TTC549 (cell line): ENCODE measurements at regions not wholly inside any gene's neighbourhood (a gene's known extent, or its start where the extent isn't known, plus 50 kb on each side); places are given as distances from the start of the nearest gene placed in this dataset.

Source experiments
- FAIRE-seq: peaks from 2 replicates; lab custom pipeline; 2012; peaks lifted over from hg19 to GRCh38; lab: Jason Lieb, UNC

DNA sequence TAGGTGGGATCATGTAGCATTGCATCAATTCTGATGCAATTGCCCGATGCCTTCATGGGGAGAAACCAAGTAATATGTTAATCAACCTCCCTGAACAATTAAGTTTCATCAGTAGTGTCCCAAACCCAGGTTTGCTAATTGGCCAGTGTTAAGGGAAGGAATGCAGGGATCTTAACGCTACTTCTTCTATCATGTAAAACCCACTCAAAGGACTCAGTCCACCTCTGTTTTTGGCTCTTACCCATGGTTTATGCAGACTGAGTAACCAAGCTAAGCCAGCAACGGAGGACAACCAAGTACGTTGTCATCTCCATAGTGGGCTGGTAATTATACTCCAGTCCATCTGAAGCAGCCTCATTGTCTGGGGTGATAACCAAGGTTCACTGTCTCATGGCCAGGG lies 203.0 kb upstream of the FMN2 start:
- no peak for FAIRE-seq

DNA sequence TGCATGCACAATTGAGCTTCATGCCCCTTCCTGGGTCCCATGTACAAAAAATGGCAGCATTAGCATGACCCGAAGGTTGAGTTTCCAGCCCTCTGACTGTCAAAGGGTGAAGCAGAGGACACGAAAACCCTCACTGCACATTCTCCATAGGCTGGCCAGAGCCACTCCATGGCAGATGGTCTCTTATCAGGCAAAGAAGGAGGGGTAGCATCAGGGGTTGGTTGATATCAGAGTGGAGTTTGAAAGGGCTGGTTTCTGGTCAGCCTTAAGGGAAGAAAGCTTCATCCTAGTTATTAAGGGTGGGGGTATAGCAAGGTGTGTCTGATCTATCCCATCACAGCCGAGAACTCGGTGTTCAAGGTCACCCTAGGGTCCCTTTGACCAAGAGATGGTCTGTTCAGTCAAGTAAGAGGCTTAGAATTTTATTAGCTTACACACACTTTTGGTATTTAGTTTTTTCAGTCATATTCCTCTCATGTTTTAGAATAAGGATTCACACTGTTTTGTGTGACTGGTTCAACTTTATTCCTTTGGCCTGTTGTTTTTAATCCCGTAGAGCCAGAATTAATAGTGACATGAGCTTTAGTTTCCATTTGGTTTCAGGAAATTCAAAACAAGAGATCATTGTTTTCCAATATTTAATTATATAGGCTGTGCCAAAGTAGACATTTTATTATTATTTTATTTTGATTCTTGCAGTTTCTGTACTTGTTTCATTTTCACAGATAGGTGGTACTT lies 199.9 kb upstream of the FMN2 start:
- FAIRE-seq = no peak

DNA sequence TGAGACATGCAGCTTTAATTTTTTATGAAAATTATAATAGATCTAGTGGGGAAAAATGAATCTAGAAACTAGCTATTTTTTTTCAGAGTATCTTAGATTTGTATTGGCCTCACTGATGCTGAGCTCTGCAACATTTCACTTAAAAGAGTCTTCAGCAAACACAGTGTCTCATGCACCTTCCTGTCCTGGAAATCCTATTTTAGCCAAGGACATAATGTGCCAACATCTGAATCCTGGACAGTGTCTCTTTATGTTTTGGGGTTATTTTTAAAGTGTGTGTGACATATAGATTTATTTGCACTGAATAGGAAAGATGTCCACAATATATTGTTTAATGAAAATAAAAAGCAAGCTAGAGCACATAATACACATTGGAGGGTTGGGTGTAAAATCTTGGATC lies 199.1 kb upstream of the FMN2 start:
- no peak for FAIRE-seq

DNA sequence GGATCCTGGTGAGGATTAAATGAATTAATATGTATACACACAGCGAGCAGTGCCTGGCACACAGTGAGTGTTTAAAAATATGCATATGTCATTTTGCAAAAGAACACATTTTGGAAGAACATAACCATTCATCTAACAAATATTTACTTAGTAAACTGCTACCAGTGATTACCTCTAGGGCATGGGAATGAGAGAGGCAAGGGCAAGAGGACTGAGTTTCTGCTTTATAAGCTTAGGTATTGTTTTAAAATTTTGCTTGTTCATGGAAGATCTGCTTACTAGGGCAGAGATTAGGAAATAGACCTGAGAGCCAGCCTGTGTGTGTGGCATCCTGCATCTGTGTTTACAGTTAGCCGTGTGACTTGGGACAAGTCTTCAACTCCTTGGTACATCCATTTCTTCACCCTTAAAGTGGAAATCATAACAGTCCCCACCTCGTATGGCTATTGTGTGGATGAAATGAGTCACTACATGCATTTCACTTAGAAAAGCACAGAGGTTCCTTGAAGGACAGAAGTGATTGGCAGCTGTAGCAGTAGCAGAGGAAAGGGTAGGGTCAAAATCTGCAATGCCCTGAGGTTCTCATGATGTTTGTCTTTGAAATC lies 198.5 kb upstream of the FMN2 start:
- FAIRE-seq = no peak

DNA sequence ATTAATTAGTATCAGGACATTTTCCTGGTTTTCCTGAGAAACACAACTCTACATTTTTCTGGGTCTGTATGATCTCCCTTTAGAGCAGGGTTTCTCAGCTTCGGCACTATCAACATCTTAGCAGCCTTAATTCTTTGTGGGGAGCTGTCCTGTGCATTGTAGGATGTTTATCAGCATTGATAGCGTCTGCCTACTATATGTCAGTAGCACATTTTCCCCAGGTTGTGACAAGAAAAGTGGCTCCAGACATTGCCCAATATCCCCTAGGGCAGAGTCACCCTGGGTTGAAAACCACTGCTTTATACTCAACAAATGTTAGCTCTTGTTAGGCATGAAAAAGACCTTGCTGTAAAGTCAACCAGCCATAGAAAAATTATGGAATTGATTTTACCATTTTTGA lies 195.1 kb upstream of the FMN2 start:
- FAIRE-seq = no peak

DNA sequence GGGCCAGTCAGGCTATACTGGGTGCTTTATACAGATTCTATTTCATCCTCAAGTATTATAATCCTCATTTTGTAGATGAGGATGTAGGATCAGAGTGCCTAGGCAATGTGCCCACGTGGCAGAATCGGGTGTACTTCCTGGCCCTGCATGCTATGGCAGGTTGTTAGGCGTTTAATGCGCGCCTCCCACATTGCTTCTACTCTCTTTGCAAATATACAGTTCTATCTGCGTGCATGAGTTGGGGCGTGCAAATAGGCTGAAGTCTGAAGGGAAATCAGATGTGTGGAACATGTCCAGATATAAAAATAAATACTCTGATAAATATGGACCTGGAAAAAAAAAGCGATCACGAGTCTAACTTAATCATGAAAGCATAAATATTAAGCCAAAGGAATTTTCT lies 194.7 kb upstream of the FMN2 start:
- FAIRE-seq = no peak

DNA sequence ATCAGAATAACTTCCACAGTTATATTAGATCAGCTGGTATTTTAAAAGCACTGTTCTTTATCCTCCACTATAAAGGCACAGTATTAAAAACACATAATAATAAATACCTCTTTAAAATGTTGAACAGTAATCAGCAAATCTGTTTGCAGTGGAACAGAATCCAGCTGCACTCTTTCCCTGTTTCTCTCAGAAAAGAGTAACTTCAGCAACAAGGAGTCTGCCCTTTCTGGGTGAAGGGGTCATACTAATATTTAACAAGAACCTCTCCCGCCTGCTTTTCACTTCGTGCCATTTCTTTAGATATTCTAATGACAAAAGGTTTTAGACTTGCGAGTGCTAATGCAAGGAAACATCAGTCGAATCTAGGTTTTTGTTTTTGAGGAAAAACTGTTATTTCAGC lies 194.2 kb upstream of the FMN2 start:
- FAIRE-seq = no peak

DNA sequence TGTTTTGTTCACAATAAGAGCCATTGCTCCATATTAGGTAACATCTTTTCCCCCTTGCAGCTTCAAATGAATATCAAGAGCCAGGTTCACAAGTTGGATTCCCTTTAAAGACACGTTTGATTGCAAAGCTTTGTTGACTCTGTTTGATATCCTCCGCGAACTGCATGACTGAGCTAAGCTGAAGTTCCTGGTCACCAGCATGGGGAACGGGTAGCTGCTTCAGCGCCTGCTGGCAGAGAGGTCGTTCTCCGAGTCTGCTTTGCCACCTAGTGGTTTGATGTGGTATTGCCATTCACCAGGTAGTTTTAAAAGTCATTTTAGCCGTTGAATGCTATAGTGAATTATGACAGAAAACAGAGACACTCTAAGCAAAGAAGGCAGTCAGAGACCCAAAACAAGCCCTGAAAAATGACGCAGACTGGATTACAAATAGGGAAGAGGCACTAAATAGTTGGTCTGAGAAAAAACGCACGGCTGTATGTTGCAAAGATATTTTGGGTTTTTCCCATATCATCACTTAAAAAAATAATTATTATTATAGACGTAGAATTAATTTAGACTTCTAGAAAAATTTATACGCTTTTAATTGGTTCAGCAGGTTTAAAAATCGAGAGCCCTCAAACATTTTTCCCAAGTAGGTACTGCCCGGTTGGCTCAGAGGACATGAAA lies 193.5 kb upstream of the FMN2 start:
- peak; percentile 96 for FAIRE-seq

DNA sequence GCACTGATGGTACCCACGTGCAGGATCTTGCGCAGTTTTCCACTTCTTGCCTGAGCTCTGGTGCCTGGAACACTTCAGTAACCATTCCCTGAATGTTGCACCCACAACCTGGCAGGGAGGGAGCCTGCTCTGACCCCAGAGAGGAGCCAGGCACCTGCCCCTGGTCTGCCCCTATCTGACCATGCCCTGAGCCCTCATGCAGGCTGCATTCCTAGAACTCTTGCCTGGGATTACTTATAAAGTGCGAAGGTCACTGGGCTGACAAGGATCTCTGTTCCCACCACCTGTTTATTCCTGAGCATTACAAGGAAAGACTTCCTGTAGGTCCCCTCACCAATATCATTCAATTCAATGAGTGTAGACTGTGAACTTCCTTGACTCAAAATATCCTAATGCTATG lies 191.9 kb upstream of the FMN2 start:
- no peak for FAIRE-seq

DNA sequence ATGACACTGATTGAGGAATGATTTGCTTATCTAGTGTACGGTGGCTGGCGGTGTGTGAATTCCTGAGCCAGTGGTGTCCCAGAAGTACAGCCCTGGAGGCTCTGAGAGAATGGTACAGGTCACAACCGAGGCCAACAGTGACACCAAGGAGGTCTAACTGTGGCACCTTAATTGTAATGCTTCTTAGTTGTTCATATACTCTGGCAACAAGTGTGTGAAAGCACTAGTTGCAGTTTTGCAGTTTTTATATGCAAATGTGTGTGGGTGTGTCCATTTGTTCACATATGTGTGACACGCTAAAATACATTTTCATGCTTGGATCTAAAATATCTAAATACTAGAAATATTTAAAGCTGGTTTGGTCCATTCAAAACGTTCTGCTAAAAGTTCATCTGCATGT lies 185.3 kb upstream of the FMN2 start:
- FAIRE-seq = no peak

DNA sequence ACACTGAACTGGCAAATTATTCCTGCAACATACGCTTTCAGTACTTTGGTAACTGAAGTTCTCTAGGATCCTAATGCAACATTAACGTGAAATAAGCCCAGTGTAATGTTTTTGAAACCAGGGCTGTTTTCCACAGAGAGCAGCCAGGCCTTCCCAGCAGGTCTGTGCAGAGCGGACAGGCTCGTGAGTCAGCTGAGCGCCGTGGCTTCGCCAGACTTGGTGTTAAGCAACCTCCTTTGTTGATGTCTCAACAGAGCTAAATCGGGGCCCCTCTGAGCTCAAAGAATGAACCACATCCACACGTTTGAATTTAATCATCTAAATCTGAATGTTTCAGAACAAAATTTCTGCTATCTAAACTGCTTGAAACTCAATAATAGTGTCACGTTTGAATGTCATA lies 181.8 kb upstream of the FMN2 start:
- no peak for FAIRE-seq

DNA sequence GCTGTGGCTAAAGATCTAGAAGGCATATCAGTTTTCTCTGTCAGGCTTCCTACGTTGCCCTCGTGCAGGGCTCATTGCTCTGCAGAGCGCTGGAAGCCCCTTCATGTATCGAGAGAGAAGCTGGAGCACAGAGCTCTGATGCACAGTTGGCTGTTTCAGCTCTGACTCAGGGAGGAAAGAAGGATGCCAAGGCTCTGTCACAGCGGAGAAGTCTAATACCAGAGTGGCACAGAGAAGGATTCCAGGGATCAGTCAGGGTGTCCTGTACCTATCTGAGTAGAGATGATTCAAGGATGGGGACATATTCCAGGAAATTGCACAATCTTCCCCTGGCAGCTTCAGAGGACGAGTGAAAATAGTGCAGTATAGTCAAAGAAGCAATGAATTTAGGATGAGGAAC lies 179.2 kb upstream of the FMN2 start:
- no peak for FAIRE-seq

DNA sequence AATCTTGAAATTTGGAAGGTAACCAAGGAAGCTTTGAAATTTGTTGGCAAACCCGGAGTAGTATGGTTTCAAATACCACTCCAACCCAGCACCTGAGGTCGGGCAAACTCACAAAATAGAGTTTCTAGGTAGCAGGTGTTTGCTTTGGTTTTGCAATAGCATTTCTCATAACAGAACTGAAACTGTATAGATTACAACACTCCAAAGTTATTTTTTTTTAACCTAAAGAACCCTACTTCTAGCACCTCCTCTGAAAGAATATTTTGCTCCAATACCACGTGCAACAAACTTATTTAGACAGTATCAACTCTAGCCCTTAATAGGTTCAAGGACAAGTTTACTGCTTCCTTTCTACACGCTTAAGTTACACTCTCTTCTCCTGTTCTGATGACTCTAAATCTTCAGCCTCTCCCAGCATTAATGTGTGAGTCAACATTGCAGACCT lies 178.5 kb upstream of the FMN2 start:
- no peak for FAIRE-seq

DNA sequence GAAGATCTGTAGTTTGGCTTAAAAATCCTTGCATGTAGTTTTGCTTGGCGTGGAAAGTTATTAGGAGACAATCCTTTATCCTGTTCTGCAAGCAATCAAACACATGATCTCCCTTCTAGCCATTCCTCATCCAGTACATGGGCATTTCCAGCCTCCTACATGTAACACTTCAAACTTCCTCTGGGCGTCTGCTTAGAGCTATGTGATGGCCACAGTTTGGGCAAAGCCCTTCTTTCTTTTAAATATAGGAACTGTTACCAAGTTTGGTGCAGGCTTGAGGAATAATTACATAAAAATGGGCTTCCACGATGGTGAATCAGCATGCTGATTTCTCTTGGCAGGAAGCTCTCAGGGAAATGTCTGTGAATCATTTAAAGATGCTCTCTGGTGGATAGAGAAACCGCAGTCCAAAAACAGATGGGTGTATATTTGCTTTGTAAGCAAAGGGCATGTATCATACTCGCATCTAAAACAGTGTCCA lies 176.9 kb upstream of the FMN2 start:
- FAIRE-seq = no peak

DNA sequence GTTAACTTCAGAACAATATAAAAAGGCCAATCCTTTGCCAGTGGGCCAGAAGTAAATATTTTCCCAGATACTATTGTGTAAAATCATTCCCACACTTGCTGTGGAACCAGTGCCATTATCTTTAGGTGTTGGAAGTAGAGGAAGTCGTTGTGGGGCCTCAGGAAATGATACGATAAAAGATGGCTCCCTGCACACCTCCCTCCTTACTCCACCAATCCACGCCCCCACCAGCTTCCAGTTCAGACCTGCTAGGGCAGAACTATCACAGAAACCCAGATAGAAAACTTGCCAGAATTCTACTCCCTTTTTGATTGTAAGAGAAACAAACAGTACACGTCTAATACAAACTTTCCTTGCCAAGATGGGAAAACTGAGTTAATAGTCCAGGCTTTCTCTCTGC lies 173.0 kb upstream of the FMN2 start:
- no peak for FAIRE-seq

DNA sequence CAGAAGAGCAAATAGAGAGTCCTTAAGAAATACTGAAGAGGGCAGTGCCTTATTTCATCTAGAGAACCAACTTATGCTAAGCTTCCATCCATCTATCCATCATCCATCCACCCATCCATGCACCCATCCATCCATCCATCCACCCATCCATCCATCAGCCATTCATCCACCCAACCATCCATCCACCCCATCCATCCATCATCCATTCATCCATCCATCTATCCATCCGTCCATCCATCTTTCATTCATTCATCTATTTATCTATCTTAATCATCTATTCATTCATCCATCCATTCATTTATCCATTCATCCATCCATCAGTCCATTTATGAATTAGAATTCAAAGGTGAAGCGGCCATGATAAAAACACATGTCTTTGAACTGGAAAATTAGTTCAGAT lies 171.5 kb upstream of the FMN2 start:
- no peak for FAIRE-seq

DNA sequence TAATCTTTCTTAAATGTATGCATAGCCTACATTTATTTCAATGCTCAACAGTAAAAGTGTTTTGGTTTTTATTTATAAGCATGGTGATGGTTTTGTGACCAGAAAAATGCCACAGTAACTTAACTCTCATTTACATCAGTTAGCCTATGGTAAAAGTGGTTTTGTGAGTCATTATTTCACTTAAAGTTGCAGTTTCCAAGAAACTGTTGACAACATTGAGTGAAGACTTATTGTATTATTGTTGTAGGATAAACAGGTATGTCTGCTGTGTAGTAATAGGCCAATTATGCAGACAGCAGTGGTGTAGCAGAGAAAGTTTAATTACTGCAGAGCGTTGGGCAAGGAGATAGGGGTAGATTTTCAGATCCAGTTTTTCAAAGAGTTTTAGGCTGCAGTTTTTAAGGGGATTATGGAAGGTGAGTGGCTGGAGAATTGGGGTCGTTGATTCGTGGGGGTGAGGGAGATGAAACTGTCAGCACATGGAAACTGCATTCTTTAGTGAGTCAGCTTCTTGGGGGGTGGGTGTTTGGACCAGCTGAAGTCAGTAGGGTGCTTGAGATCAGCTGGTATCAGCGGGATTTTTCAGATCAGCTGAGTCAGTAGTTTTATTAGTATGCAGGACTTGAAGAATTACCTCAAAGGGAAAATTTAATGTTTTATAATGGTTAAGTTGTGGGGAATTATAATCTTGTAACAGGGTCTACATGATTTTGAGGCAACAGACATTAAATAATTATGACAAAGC lies 168.7 kb upstream of the FMN2 start:
- FAIRE-seq = no peak

DNA sequence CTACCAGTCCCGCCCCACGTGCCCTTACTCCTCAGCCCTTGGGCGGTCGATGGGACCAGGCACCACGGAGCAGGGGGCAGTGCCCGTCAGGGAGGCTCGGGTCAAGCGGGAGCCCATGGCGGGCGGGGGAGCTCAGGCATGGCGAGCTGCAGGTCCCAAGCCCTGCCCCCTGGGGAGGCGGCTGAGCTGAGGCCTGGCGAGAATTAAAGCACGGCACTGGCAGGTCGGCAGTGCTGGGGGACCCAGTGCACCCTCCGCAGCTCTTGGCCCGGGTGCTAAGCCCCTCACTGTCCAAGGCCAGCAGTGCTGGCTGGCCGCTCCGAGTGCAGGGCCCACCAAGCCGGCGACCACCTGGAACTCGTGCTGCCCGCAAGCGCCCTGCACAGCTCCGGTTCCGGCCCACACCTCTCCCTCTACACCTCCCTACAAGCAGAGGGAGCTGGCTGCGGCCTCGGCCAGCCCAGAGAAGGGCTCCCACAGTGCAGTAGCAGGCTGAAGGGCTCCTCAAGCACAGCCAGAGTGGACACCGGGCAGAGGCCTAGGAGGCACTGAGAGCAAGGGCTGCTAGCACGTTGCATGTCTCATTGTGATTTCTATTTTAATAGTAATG lies 166.8 kb upstream of the FMN2 start:
- no peak for FAIRE-seq

DNA sequence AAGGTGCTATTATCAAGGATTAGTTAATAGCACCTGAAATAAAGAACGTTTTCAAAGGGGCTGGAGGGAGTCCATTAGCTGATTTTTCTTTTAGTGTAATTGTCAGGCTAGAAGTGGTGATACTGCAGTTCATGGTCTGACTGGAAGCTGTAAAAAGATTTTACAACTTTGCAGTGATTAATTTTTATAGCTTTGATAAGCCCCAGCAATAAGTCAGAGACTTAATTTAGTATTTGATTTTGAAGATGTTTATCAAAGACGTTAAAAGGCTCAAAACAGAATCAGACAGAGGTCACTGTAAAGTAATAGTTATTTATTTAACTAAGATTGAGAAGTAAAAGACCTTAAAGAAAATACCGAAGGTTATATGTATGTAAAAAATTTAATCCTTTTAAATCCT lies 165.5 kb upstream of the FMN2 start:
- peak; percentile 75 for FAIRE-seq

DNA sequence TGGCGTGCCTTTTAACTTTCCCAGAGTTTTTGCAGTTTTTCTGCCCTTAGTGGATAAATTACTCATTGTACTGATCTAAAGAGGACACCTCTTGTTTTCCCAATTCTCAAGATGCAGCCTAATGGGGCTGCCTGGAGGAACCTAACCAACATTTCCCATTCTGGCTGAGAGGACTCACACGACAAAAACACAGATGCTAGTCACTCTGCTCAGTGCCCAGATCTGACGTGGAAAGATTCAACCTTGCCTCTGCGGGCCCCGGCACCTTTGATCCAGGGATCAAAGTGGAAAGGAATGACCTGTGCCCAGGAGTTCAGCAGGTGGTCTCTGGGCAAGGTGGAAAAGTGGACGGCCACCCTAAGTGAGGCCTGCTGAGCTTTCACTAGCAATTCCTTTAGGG lies 162.4 kb upstream of the FMN2 start:
- FAIRE-seq = no peak

DNA sequence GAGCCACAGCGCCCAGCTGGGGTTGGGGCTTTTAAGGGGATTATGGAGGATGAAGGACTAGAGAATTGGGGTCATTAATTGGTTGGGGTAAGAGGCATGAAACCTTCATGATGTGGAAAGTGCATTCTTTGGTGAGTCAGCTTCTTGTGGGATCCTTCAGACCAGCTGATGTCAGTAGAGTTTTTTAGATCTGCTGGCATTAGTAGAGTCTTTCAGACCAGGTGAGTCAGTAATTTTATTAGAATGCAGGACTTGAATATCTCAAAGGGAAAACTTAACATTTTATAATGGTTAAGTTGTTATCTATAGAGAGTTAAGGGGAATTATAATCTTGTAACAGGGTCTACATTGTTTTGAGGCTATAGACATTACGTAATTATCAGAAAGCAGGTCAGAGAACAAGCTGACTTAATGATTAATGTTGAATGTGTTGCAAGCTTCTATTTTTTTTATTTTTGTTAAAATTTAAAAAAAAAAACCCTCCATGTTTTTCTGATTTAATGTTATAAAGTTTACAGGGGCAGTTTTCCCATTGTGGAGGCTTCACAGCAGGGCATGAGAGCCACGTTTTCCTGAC lies 160.9 kb upstream of the FMN2 start:
- no peak for FAIRE-seq

DNA sequence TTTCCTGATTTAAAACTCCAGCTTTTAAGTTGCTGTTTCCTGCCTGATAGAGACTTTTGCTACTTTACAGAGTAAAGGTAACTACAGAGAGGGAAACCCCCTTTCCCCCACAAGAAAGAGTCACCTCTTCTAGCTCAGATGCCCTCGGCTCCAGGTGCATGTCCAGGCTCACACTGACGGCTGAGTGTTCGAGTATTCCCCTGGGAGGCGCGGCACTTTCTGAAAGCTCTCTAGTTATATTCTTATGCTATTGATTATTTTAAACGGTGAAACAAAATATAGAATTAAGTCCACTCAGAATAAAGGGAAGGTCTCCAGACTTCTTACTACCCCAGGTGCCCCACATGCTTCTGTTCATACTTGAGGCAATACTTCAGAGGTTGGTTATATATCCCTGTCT lies 160.3 kb upstream of the FMN2 start:
- no peak for FAIRE-seq
